Tibial nerve (tissue), 3 donors: ENCODE measurements at regions not wholly inside any gene's neighbourhood (a gene's known extent, or its start where the extent isn't known, plus 50 kb on each side); places are given as distances from the start of the nearest gene placed in this dataset.

Experiments used
- POLR2A ChIP-seq, 2 donors: fragments of 450-650 bp; IDR thresholded peaks; one replicate each; pipeline ENCODE4 v1.6.1; 2017; ENCODE audit warnings: antibody characterized with exemption in 2 of 2, mild to moderate bottlenecking in 2 of 2, moderate library complexity in 2 of 2
- TF ChIP-seq, protein P1 (sequence below), 5 experiments: fragments of 200-600 bp in 3 of 5; fragments of 450-650 bp in 2 of 5; sonication (generic) in 3 of 5; IDR thresholded peaks; one replicate each; pipeline ENCODE4 v1.5.1; 2016 to 2019; ENCODE audit warnings: antibody characterized with exemption in 5 of 5, mild to moderate bottlenecking in 3 of 5, moderate library complexity in 2 of 5

DNA sequence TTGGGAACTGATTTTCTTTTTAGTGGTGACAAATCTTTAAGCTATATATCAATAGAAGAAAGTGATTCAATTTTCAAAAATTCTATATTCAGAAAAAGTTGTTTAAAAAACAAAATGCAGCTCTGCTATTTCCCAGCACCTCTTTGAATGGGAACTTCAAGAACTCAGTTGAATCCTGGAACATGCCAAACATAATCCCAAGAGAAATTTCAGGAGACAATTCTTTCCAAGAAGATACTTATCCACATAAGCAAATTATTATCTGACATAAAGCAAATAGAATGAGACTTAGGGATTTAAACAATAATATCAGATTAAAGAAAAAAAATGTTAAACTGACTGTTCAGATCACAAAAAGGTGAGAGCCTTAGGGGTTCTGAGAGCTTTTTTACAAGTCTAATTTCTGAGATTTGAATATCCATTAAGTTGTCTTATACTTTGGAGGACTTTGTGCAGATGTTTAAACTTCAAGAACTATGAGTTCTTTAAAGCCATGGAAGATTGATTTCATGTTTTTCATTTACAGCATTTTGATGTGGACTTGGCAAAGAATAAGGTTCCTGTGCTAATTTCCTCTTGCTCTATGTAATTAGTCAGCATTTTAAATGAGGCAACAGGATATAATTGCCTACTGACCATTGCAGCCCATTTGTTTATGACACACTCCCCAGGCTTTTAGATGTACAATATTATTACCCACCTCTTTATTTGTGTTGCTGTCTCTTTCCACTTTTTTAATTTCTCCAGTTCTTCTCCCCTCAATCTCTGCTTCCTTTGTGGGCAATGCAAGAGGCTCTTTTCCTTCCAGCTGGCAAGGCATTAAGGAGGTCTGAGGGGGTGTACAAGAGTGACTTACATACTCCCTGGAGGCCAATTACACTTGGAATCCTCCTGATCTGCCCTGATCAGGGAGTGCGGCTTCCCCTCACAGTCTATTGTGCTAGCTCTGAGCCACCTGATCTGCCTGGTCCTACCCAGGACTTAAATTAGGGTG, 419.1 kb downstream of the NR2F1-AS1 start:
- TF ChIP-seq, protein P1, sequence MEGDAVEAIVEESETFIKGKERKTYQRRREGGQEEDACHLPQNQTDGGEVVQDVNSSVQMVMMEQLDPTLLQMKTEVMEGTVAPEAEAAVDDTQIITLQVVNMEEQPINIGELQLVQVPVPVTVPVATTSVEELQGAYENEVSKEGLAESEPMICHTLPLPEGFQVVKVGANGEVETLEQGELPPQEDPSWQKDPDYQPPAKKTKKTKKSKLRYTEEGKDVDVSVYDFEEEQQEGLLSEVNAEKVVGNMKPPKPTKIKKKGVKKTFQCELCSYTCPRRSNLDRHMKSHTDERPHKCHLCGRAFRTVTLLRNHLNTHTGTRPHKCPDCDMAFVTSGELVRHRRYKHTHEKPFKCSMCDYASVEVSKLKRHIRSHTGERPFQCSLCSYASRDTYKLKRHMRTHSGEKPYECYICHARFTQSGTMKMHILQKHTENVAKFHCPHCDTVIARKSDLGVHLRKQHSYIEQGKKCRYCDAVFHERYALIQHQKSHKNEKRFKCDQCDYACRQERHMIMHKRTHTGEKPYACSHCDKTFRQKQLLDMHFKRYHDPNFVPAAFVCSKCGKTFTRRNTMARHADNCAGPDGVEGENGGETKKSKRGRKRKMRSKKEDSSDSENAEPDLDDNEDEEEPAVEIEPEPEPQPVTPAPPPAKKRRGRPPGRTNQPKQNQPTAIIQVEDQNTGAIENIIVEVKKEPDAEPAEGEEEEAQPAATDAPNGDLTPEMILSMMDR (IDR thresholded peaks at IDR 0.05): no peak
- no peak for TF ChIP-seq POLR2A (IDR thresholded peaks at IDR 0.05)
